ENCODE measurements at regions not wholly inside any gene's neighbourhood (a gene's known extent, or its start where the extent isn't known, plus 50 kb on each side); places are given as distances from the start of the nearest gene placed in this dataset.
A peak's percentile ranks its signal among the peaks of the same experiment; 100 is the strongest.

GRCh38 chrX:140038842-140039241 is 73.5 kb upstream of the CXorf66 start (continued):
- no peak for TF ChIP-seq CTCFL (IDR thresholded peaks at IDR 0.05; ENCODE audit: borderline replicate concordance, insufficient read depth, low read depth, low read length, poor library complexity, severe bottlenecking)

- Histone ChIP-seq H4K20me1 (replicated peaks; ENCODE audit: control insufficient read depth, insufficient read depth, low read length) (no peaks in the 10 kb centered on the region), H3K36me3 (ENCODE audit: control insufficient read depth, insufficient read depth, low read length) (no peaks in the 10 kb centered on the region), H3K27me3 (ENCODE audit: control insufficient read depth in 2 of 2, insufficient read depth in 2 of 2, low read length in 2 of 2) (no peaks in the 10 kb centered on the region), H3K4me3 (no peak overlapping the region), H3K9me1 (ENCODE audit: control insufficient read depth, insufficient read depth, low read length) (no peaks in the 10 kb centered on the region), H2AFZ (ENCODE audit: low read depth, low read length) (no peak overlapping the region), H3K9ac (ENCODE audit: insufficient read depth in 1 of 2, low read depth in 2 of 2, low read length in 2 of 2) (no peak overlapping the region), H3K4me1 (replicated peaks in 1 of 2; ENCODE audit: control insufficient read depth in 2 of 2, insufficient read depth in 2 of 2, low read length in 2 of 2) (no peaks in the 10 kb centered on the region), H3K79me2 (ENCODE audit: control insufficient read depth, insufficient read depth, low read length) (no peaks in the 10 kb centered on the region), H3K4me2 (ENCODE audit: insufficient read depth, low read length) (no peak overlapping the region), H3K9me3 (replicated peaks; ENCODE audit: control insufficient read depth, insufficient read depth, low read depth, low read length) (no peaks in the 10 kb centered on the region), H3K27ac (ENCODE audit: extremely low read depth, low read depth, low read length) (no peak overlapping the region)
- intact Hi-C loops (cut with micrococcal nuclease), result no loop called here
- DNase-seq (ENCODE audit: extremely low read depth in 1 of 4, low spot score in 3 of 4), result peak in 2 of 4 experiments; percentile 13 to 16
- 0% methylated on average over 3 of the region's 4 CpGs for WGBS (ENCODE audit: insufficient coverage, low coverage, missing lambda C conversion rate)
- TF ChIP-seq RAD21 (CRISPR knock-in tag; conservative IDR thresholded peaks at IDR 0.05 in 1 of 2, IDR thresholded peaks at IDR 0.05 in 1 of 2) (peak in 1 of 2 experiments; percentile 27; a peak in 1 of 4 replicates), C11orf30 (IDR thresholded peaks at IDR 0.05; ENCODE audit: low read depth) (no peak), CTCF (IDR thresholded peaks at IDR 0.05 in 2 of 3, conservative IDR thresholded peaks at IDR 0.05 in 1 of 3; ENCODE audit: insufficient read depth in 2 of 3, low read depth in 1 of 3, low read length in 3 of 3) (peak; percentile 30 to 40 (median 32); a peak in 3 of 6 replicates)
- FAIRE-seq, result no peak
- BruUV-seq (replicated peaks), result no TSS peak
- in situ Hi-C loops (cut with MboI), result no loop called here
- ChIA-PET POLR2A (no interaction called here), CTCF (ENCODE audit: low intra/inter-chr PET ratio) (no interaction called here)
- ATAC-seq, result peak; percentile 49; the same call in 1 of the 3 replicates
These were observed 69.6 kb upstream of the CXorf66 start for GRCh38 chrX:140034916-140035315.
